Liver (tissue), 6 donors: ENCODE measurements at regions not wholly inside any gene's neighbourhood (a gene's known extent, or its start where the extent isn't known, plus 50 kb on each side); places are given as distances from the start of the nearest gene placed in this dataset.

Experiments used
- DNase-seq: peaks from one replicate; pipeline ENCODE4 v3.0.0-alpha.2; 2017; ENCODE audit warnings: low spot score
- H3K27ac ChIP-seq, 2 donors: one replicate each; pipeline ENCODE4 v1.7.0; 2013; ENCODE audit warnings: inconsistent platforms in 2 of 2, low read length in 2 of 2, control low read depth in 1 of 2, low read depth in 1 of 2, mild to moderate bottlenecking in 1 of 2
- H3K27me3 ChIP-seq, 4 donors: one replicate each; pipeline versions ENCODE4 v1.6.1 to v1.7.0; 2013; ENCODE audit warnings: low read length in 3 of 4, inconsistent platforms in 1 of 4, mild to moderate bottlenecking in 1 of 4, moderate library complexity in 1 of 4; ENCODE audit not compliant: control insufficient read depth in 4 of 4, insufficient read depth in 4 of 4
- H3K36me3 ChIP-seq, 4 donors: one replicate each; pipeline versions ENCODE4 v1.6.1 to v1.7.0; 2013; ENCODE audit warnings: low read length in 3 of 4, mild to moderate bottlenecking in 3 of 4, low read depth in 1 of 4, moderate library complexity in 1 of 4; ENCODE audit not compliant: control insufficient read depth in 4 of 4, insufficient read depth in 3 of 4
- H3K4me1 ChIP-seq, 4 donors: one replicate each; pipeline versions ENCODE4 v1.6.1 to v1.7.0; 2013; ENCODE audit warnings: low read length in 3 of 4, mild to moderate bottlenecking in 3 of 4, moderate library complexity in 1 of 4; ENCODE audit not compliant: control insufficient read depth in 4 of 4, insufficient read depth in 4 of 4
- H3K4me3 ChIP-seq, 3 donors: one replicate each; pipeline versions ENCODE4 v1.6.1 to v1.7.0; 2013; ENCODE audit warnings: low read length in 3 of 3, control low read depth in 1 of 3, low read depth in 1 of 3, mild to moderate bottlenecking in 1 of 3
- H3K9ac ChIP-seq, 2 donors: one replicate each; pipeline ENCODE4 v1.7.0; 2013; ENCODE audit warnings: low read length in 2 of 2, mild to moderate bottlenecking in 2 of 2, moderate library complexity in 2 of 2, control low read depth in 1 of 2, low read depth in 1 of 2
- H3K9me3 ChIP-seq, 4 donors: one replicate each; pipeline versions ENCODE4 v1.6.1 to v1.7.0; 2013; ENCODE audit warnings: low read length in 3 of 4; ENCODE audit not compliant: control insufficient read depth in 4 of 4
- YY1 ChIP-seq: IDR thresholded peaks from 2 replicates; pipeline ENCODE4 v1.6.1; 2016; ENCODE audit warnings: antibody characterized with exemption, mild to moderate bottlenecking
- WGBS: extraction: QIAGEN DNeasy Blood & Tissue Kit; methylation state at CpG from one replicate; pipeline ENCODE4 v1.1.7; 2013; 5-methylcytosine and 5-hydroxymethylcytosine counted together
- TF ChIP-seq, protein P1 (sequence below): IDR thresholded peaks from 2 replicates; pipeline ENCODE4 v1.6.1; 2016; ENCODE audit warnings: antibody characterized with exemption
- donor health status: healthy.
- donor health status: healthy.
- donor health status: healthy.

DNA sequence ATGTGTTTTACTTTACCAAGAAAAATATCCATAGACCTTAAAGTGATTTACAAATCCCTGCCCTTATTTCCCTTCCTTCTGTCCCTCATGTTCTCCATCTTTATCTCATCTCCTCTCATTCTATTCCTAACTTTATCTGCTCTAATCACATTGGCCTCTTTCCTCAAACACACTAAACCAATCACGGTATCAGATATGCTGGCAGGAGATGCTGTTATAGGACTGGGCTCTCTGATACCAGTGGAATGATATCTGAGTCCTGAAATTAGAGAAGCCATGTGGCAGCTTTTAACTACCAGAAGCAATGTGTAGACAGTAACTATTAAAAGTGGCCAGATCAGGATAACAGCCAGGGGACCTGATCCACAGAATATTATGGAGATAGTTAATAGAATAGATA is 49.9 kb upstream of the GIMD1 start:
- TF ChIP-seq, protein P1, sequence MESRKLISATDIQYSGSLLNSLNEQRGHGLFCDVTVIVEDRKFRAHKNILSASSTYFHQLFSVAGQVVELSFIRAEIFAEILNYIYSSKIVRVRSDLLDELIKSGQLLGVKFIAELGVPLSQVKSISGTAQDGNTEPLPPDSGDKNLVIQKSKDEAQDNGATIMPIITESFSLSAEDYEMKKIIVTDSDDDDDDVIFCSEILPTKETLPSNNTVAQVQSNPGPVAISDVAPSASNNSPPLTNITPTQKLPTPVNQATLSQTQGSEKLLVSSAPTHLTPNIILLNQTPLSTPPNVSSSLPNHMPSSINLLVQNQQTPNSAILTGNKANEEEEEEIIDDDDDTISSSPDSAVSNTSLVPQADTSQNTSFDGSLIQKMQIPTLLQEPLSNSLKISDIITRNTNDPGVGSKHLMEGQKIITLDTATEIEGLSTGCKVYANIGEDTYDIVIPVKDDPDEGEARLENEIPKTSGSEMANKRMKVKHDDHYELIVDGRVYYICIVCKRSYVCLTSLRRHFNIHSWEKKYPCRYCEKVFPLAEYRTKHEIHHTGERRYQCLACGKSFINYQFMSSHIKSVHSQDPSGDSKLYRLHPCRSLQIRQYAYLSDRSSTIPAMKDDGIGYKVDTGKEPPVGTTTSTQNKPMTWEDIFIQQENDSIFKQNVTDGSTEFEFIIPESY, result no peak
- no peak for TF ChIP-seq YY1
- no peaks in the 10 kb centered on the region for H3K9me3 ChIP-seq
- H3K9ac ChIP-seq, result no peak overlapping the region

More for the DNA sequence above, 49.9 kb upstream of the GIMD1 start:
- 23% methylated on average over 1 of the region's 1 CpG for WGBS
- Histone ChIP-seq H3K36me3 (no peaks in the 10 kb centered on the region), H3K4me3 (no peak overlapping the region), H3K4me1 (no peaks in the 10 kb centered on the region), H3K27ac (no peak overlapping the region), H3K27me3 (peaks cover 0 to 2% (median 0%) of the 10 kb centered on the region in 4 donors)
- no peak for DNase-seq
